Dedifferentiated amniotic fluid mesenchymal stem cell (primary cell): ENCODE measurements at regions not wholly inside any gene's neighbourhood (a gene's known extent, or its start where the extent isn't known, plus 50 kb on each side); places are given as distances from the start of the nearest gene placed in this dataset.

Source experiments
- DNase-seq: peaks from one replicate; pipeline ENCODE4 v3.0.0-alpha.2; 2016; ENCODE audit errors: extremely low spot score

DNA sequence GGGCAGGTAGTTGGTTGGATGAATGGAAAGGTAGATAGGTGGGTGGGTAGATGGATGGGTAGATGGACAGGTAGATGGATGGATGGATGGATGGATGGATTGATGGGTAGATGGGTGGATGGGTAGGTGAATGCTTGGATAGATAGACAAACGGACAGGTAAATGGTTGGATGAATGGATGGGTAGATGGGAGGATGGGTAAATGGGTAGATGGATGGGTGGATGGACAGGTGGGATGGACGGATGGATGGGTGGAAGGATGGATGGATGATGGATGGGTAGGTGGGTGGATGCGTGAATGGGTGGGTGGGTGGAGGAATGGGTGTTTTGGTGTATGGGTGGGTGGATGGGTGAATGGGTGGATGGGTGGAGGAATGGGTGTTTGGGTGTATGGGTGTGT, 50.1 kb upstream of the ASAP2 start:
- no peak for DNase-seq

DNA sequence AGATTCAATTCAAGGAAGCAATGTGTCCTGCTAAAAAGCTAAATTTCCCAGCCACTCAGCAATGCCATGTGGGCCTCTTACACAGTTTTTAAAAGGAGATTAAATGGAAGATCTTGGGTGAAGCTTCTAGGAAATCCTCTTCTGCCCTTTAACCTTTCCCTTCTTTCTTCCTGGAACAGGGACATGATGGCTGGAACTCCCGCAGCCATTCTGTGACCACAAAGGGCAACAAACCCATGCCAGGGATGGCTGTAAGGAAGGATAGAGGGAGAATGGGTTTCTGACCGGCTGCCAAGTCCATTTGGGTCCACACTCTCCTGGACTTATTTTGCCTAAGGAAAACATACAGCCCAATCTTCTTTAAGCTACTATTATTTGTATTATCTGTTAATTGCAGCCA, 52.6 kb upstream of the ASAP2 start:
- no peak for DNase-seq

DNA sequence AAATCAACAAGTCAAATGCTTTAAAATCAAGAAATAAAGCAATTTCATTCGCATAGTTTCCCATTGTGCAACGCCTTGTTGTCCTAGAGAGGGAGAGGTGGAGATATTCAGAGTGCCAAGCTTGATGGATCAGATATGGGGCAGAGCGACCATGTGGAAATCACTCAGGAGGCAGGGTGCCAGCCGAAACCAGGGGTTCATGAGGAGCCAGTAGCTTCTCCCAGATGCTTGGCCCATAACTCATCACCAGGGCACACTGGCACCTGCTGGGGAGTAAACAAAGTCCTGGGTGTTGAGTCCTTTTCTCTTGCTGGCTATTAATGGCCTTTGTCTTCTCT, 53.0 kb upstream of the ASAP2 start:
- no peak for DNase-seq

DNA sequence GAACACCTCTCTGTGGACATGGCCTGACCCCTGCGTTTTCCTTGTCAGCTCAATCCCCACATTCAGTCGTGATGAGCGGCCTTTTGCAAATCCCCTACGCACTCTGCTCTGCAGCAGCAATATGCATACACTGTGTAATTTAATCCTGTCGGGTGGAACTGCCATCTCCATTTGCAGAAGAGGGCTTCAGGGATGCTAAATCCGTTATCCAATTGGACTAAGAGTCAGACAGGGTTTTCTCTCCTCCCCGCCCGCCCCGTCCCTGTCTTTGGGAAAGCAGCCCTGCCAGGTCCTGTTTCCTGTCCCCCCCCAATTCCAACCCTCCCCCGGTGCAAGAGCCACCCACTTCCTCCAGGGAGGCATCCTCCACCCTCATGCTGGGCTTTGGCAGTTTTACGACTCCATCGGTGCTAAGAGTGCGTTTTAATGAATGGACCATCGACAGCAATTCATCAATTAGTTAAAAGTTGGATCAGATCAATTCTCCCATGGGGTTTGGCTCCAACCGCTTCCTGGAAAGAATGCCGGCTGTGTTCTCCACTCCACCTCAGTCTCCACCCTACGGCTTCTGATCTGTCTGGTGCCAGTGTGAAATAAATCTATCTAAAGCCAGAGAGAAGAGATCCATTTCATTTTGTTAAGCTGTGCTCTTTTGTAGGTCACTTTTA, 53.5 kb upstream of the ASAP2 start:
- no peak for DNase-seq

DNA sequence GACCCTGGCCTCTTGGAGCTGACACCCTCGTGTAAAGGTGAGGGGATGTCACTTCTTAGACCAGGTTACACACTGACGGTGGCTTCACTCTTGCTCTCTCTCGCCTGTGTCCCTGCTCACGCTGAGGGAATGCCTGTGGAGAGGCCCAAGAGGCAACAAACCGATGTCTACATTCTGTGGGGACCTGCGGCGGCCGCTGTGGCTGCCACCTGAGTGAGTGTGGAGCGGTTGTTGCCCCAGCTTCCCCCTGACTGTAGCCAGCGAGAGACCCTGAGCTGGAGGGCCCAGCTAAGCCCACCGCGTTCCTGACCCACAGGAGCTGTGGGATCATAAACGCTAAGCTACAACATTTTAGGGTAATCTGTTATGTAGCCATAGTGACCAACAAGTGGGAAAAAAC, 55.7 kb upstream of the ASAP2 start:
- DNase-seq: no peak

DNA sequence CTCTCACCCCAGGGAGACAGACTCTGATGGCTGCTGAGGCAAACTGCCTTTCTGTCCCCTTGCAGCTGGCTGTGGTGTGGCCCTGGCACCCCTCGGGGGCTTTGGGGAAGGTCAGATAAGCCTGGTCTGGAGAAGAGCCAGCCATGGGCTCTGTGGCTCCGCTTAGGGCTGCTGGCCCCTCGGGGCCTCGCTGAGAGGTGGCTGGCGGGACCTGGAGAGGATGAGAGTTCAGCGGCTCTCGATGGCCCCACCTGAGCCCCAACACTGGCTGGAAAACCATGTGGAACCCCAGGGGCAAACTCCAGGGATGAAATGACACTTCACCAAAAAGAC, 56.1 kb upstream of the ASAP2 start:
- no peak for DNase-seq

DNA sequence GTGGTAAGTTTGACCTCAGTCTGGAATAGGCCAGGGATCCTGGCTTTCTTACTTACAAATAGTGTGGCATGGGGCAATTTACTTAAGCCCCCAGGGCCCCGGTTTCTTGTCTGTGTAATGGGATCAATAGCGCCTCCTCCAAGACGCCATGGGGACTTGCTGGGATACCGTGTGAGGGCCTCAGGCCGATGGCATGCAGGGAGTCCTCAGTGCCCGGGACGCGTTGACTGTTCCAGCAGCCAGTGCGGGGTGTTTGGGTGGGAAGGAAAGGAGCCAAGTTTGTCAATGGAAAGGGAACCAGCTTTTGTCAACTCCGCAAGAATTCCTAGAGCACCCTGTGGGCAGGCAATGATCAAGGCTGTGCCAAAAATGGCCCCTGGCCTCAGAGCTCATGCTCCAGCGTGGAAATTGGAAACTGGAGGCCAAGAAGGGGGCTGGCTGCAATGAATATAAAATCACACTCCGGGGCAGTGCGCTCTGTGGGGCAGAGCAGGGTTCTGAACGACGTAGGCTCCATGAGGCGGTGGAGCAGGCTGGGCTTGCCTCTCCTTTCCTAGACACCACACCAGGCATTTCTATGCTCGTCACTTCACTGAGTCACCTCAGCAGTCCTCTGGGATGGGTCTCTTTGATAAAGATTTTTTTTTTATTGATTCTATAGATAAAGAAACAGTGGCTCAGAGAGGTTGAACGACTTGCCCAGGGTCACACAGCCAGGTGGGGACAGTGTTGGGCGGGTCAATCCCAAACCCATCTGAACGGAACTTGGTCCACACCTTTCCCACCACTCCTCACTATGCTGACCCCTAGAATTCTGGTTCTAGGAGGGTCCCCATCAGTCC, 56.7 kb upstream of the ASAP2 start:
- DNase-seq: no peak

DNA sequence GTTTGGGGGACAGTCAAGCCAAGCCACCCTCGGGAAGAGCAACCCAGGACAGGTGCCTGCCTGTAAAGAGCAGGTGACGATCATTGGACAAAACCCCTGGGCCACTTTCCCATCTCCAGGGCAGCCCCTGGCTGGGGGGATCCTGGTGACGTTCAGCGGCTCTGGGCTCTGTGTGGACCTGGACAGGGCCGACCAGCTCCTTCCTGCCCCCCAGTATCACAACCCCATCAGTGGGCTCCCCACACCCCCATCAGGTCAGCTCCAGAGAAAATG, 57.3 kb upstream of the ASAP2 start:
- DNase-seq: no peak

DNA sequence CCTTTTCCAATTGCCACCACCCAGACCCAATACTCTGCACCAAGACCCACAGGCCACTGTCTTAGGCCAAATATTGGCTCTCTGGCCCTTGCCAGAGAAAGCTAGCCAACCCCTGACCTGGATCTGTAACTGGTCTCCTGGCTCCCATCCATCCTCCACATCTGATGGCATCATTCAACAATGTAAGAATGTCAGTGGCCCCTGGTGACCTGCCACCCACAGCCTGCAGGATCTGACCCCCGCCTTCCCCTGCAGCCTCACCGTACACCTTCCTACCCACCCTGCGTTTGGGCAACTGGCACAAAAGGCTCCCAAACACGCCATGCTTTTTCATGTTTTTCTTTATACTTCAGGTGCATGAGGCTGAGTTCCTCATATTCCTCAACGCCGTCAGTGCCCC, 60.0 kb upstream of the ASAP2 start:
- DNase-seq: no peak

DNA sequence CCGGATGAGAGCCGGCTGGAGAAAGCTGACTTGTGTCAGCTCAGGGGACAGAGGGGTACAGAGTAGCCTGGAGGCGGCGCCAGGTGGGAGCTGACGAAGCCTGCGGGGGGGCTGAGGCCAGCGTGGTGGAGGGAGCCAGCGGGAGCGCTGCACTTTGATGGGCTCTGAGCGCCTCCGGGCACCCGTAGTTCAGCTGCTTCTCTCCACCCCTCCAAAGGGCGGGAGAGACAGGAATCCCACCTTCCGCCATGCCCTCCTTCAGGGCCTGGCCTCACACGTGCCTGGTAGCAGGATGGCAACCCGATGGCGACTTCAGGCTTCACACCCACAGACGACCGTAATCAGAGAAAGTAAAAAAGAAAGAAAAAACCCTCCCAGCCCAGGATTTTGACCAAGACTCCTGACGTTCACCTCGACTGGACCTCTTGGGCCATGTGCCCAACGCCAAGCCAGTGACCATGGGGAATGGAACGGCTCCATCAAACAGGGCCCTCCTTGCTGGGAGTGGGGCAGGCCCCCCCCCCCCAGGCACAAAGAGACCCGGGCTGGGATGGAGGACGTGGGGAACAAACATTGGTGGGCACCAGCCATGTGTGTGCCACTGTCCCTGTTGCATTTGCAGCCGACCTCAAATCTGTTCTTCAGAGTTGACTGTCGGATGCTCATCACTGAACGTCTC, 60.7 kb upstream of the ASAP2 start:
- DNase-seq: no peak

DNA sequence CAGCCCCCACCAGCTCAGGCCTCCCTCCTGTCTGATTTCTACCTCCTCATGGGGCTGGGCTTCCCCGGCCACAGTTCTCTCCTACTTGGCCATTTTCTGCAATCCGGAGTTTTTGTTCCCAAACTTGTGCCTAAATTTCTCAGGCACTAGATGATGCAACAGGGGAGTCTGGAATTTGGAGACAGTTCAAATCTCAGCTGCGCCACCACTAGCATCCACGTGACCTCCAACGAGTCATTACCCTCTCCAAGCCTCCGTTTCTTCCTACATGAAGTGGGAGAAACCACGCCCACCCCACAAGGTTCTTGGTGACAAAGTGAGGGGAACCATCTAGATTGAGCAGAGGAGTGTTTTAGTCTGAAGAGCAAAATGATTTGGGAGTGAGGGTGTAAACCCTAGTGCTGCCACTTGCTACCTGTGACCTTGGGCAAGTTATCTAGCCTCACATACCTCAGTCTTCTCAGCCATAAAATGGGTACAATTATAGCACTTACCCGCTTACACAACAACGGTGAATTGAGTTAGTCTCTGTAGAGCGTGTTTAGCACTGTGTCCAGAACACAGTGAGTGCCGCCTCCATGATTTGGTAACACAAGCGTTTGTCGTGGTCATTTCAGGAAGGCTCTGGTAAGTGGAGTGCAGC, 61.4 kb upstream of the ASAP2 start:
- DNase-seq: no peak

DNA sequence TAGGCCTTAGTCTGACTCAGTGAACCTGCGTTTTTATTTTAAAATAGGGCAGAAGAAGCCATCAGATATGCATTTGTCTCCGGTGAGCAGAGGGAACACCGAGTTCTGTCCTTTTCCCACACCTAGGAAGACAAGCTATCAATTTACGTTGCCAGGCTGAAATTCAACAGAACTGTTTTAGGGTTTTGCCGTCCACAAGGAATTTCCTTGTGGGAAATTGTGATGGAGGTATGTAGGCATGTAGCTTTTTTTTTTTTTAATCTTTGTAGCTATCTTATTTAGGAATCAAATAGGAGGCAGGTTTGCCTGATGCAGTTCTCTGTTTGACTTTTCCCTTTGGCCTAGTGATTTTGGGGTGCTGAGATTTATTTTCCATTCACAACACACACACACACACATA, 62.0 kb upstream of the ASAP2 start:
- DNase-seq: no peak

DNA sequence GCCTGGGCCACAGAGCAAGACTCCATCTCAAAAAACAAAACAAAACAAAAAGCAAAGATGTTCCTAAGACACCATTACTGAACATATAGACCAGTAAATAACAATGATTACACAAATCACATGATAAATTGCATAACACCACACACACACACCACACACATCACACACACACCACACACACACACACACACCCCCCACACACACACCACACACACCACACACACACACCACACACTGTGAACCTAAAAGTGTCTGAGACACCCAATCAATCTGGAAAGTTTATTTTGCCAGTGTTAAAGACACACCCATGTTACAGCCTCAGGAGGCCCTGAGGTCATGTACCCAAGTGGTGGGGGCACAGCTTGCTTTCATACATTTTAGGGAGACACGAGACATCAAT, 62.6 kb upstream of the ASAP2 start:
- no peak for DNase-seq

DNA sequence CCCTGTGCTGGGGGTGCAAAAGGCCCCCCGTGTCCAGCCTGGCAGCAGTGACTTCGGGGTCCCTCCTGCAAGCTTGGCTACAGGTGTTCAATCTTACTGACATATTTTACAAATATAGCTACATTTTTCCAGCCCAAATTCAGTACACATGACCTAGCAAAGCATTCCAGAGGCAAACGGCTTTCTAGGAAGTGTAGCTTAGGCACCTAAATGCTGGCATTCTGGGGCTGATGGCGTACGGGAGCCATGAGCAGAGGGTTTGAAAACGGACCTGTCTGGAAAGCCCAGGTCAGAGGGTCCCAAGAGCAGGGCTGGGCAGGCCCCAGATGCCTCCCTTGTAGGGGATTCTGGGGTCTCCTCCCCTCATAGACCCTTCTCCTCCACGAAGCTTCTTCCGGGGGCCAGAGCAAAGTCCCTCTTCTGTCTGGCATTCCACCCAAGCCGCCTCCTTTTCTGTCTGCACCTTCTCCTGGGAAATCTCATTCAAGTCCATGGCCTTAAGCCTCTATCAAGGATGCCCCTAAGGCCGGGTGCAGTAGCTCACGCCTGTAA, 63.3 kb upstream of the ASAP2 start:
- no peak for DNase-seq

DNA sequence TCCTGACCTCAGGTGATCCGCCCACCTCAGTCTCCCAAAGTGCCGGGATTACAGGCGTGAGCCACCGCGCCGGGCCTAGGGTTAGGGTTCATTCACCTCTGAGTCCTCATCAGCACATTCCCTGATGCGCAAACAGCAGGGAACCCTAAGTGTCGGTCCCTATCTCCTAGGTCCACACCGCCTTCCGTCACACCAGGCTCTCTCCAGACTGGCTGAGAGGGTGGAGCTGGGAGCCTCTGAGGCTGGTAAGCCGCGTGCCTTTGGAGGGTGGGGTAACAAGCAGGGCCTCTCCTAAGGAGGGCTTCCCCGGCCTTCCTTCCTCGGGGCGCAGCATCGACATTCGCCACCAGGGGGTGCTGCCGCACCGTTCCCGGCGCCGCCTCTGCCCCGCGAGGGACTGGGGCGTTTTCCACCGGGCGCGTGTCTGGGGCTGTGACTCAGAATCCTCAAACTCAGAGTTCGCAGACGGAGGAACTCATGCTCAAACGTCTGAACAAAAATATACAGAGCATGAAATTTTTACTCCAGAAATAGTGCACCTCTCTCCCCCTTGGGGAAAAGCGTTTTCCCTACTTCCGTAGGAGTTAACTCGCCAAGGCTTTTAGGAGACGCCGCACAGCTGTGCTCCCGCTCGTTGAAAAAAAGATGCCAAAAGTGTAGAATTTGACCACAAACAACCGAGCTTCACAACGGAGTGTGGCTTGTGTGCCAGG, 63.9 kb upstream of the ASAP2 start:
- peak; percentile 90 for DNase-seq

DNA sequence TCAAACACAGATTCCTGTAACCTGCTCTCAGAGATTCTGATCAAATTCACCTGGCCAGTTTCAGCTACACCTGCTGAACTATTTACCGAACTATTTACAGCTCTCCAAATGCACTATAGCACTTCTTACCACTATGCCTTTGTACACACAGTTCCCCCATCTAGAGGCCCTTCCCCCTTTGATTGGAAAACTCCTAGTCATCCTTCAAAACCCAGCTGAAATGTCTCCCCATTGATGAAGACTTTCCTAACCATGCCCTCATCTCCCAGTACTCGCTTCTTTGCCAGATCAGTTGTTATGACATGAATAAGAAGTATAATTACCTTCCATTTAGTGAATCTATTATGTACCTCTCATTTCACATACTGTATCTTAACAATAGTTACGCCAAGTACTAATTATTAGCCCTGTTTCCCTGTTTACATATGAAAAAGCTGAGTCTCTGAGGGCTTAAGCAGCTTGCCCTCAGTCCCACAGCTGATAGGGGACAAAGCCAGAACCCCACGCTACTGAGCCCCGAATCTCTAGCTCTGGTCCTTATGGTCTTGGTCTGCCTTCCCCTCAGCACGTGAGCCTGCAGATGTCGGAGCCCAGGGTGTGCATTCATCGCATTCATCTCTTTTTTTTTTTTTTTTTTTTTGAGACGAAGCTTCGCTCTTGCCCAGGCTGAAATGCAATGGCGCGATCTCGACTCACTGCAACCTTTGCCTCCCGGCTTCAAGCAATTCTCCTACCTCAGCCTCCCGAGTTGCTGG, 64.7 kb upstream of the ASAP2 start:
- DNase-seq: no peak

DNA sequence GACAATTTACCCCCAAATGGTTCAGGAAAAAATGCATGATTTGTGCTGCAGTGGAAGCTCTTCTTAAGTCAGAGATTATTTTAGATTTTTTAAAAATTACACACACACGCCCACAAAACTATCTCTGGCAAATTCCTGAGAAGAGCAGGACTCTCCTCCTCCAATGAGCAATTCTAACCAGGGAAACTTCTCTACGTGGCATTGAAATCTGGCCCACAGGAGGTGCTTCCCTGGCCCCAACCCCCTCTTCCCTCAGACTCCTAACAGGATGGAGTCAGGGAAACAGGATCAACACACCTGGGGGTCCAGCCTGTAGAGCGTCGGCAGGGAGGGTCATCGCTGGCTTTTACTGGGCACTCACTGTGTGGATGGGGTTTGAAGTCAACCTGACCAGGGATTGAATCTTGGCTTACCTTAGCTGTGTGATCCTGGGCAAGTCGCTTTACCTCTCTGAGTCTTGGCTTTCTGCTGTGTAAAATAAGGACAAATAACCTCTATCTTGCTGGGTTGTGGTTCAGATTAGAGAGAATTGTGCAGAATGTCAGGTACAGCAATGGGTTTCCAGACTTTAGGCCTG, 65.4 kb upstream of the ASAP2 start:
- no peak for DNase-seq

DNA sequence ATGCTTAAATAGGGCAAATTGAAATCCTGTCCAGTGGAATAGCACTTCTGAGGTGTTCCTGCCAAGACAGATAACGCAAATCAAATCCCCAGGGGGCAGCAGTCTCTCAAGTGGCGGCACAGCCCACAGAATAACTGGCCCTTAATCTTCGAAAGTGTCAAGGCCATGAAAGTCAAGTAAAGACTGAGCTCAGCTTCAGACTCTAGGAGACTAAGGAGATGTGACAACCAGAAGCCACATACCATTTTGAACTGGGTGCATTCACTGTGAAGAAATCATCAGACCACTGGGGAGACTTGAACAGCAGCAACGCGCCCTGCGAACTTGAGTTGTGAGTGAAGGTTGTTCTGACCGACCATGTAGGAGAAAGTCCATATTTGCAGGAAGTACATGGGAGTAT, 66.0 kb upstream of the ASAP2 start:
- no peak for DNase-seq

DNA sequence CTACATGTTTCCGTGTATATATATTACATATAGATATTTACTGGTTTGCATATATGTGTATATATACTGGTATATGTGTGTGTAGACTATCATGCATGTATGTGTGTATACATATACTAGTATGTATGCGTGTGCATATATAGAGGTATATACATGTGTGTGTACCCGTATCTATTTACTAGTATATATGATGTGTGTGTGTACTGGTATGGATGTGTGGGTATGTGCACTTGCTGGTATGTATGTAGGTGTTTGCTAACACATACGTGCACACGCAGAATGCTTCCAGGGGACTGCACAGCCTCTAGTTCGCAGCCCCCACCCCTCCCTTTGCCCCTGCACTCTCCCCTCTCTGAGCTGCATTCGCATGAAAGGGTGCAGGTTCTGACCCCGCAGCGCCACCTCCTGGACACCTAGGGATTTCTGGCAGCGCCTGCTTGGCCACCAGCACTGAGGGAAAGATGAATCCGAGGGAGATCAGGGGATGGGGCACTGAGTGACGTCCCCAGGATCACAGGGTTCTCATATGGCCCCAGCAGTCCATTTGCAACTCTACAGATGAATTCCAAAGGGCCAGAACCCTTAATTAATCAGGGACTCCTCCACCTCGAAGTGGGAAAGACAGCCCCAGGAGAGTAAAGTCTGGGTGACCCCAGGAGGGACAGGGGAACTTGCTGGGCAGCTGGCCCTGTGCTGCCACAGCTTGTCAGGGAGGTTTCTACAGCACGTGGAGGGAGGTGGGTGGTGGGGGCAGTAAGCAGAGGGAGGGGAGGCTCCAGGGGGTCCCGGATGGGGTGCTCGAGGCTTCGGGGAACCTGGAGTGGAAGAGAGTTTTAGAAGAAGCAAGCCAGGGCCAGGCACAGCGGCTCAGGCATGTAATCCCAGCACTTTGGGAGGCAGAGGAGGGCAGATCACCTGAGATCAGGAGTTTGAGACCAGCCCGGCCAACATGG, 66.8 kb upstream of the ASAP2 start:
- DNase-seq: no peak
